ENCODE measurements at regions not wholly inside any gene's neighbourhood (a gene's known extent, or its start where the extent isn't known, plus 50 kb on each side); places are given as distances from the start of the nearest gene placed in this dataset.

- ChIA-PET POLR2A (interaction anchor here in 1 of 2 donors (0.6 kb wide), 1 partner anchor 708 kb away, joined by 5 read pairs; no protein-coding TSS in a partner anchor), CTCF (no interaction called here)
- no peak overlapping the region for H3K4me3 Mint-ChIP-seq
- no peaks in the 10 kb centered on the region for H3K36me3 Mint-ChIP-seq
- ATAC-seq (replicated peaks in 1 of 4) (no peak), DNase-seq (no peak)
- no peak overlapping the region for H3K27ac Mint-ChIP-seq
- Histone ChIP-seq H3K27ac (ENCODE audit: low read length) (no peak overlapping the region), H3K27me3 (replicated peaks in 1 of 2; ENCODE audit: control insufficient read depth in 2 of 2, extremely low read depth in 1 of 2, insufficient read depth in 2 of 2, low read length in 1 of 2) (no peaks in the 10 kb centered on the region), H3K4me1 (ENCODE audit: control insufficient read depth in 1 of 2, extremely low read depth in 1 of 2, insufficient read depth in 2 of 2, low read length in 2 of 2) (no peaks in the 10 kb centered on the region), H3K4me3 (ENCODE audit: control insufficient read depth in 1 of 2, extremely low read depth in 1 of 2, low read length in 1 of 2) (no peak overlapping the region), H3K9me3 (no peaks in the 10 kb centered on the region), H3K36me3 (ENCODE audit: control insufficient read depth in 2 of 2, extremely low read depth in 1 of 2, insufficient read depth in 1 of 2, low read length in 1 of 2) (no peaks in the 10 kb centered on the region)
- H3K9me3 Mint-ChIP-seq, result peaks cover 15 to 37% (median 16%) of the 10 kb centered on the region in 3 donors
- no peaks in the 10 kb centered on the region for H3K4me1 Mint-ChIP-seq
- no peaks in the 10 kb centered on the region for H3K27me3 Mint-ChIP-seq
These were observed 788.5 kb upstream of the LRRTM1 start for GRCh38 chr2:81093031-81093430.

DNA sequence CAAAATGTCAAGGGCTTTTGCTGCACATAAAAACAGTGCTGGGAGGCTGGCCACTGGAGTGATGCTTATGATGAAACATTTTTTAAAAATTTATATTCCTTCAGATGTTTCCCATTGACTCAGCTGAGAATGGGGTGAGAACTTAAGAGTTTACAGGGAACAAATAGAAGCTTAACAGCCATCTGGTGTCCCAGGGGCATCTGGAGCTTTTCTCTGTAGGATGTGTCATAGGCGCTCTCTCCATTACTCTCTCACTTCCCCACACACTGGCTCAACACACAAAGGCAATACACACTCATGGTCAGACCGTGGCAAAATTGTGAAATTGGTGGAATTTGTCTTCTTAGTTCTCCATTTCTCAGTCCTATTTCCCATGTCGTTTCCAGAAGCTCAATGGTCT, 783.1 kb upstream of the LRRTM1 start:
- H3K27ac Mint-ChIP-seq, result no peak overlapping the region

DNA sequence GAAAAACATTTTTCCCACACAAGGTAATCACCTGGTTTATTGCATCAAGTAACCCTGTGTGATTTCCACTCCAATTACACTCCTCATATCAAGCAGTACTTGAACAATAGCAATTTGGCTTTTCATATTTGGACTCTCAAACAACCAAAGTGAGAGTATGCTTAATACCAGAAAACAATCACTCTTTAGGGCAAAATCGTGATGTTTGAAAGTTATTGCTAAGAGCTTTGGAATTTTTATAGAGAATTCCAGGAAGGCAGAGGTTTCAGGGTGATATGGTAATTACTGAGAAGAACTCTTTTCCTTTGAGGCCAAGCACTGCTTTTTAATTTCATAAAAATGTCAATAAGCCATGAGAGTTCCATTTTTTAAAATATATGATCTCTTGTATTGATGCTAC, 779.5 kb upstream of the LRRTM1 start:
- peaks cover 8 to 39% (median 12%) of the 10 kb centered on the region in 3 donors for H3K9me3 Mint-ChIP-seq
- Histone ChIP-seq H3K4me3 (ENCODE audit: control insufficient read depth in 1 of 2, extremely low read depth in 1 of 2, low read length in 1 of 2) (no peak overlapping the region), H3K9me3 (no peaks in the 10 kb centered on the region), H3K27me3 (replicated peaks in 1 of 2; ENCODE audit: control insufficient read depth in 2 of 2, extremely low read depth in 1 of 2, insufficient read depth in 2 of 2, low read length in 1 of 2) (no peaks in the 10 kb centered on the region), H3K27ac (ENCODE audit: low read length) (no peak overlapping the region), H3K4me1 (ENCODE audit: control insufficient read depth in 1 of 2, extremely low read depth in 1 of 2, insufficient read depth in 2 of 2, low read length in 2 of 2) (no peaks in the 10 kb centered on the region), H3K36me3 (ENCODE audit: control insufficient read depth in 2 of 2, extremely low read depth in 1 of 2, insufficient read depth in 1 of 2, low read length in 1 of 2) (no peaks in the 10 kb centered on the region)
- H3K4me1 Mint-ChIP-seq, result no peaks in the 10 kb centered on the region
- ATAC-seq (replicated peaks in 1 of 4) (no peak), DNase-seq (no peak)
- no peaks in the 10 kb centered on the region for H3K27me3 Mint-ChIP-seq
- POLR2A ChIA-PET, result no interaction called here
- CTCF ChIA-PET, result no interaction called here
- H3K27ac Mint-ChIP-seq, result no peak overlapping the region
- no peak overlapping the region for H3K4me3 Mint-ChIP-seq
- H3K36me3 Mint-ChIP-seq, result no peaks in the 10 kb centered on the region
- WGBS (ENCODE audit: insufficient coverage), result no CpG with 5 or more reads among the region's 1 CpG

More for the DNA sequence above, 783.1 kb upstream of the LRRTM1 start:
- Histone ChIP-seq H3K4me3 (ENCODE audit: control insufficient read depth in 1 of 2, extremely low read depth in 1 of 2, low read length in 1 of 2) (no peak overlapping the region), H3K9me3 (no peaks in the 10 kb centered on the region), H3K36me3 (ENCODE audit: control insufficient read depth in 2 of 2, extremely low read depth in 1 of 2, insufficient read depth in 1 of 2, low read length in 1 of 2) (no peaks in the 10 kb centered on the region), H3K27me3 (replicated peaks in 1 of 2; ENCODE audit: control insufficient read depth in 2 of 2, extremely low read depth in 1 of 2, insufficient read depth in 2 of 2, low read length in 1 of 2) (no peaks in the 10 kb centered on the region), H3K27ac (ENCODE audit: low read length) (no peak overlapping the region), H3K4me1 (ENCODE audit: control insufficient read depth in 1 of 2, extremely low read depth in 1 of 2, insufficient read depth in 2 of 2, low read length in 2 of 2) (no peaks in the 10 kb centered on the region)
- H3K4me3 Mint-ChIP-seq, result no peak overlapping the region
- no peak for ATAC-seq (replicated peaks in 1 of 4)
- H3K4me1 Mint-ChIP-seq, result no peaks in the 10 kb centered on the region
- no peaks in the 10 kb centered on the region for H3K27me3 Mint-ChIP-seq
- ChIA-PET POLR2A (no interaction called here), CTCF (no interaction called here)
- H3K9me3 Mint-ChIP-seq, result peaks cover 10 to 30% (median 17%) of the 10 kb centered on the region in 3 donors
- no peaks in the 10 kb centered on the region for H3K36me3 Mint-ChIP-seq
- WGBS (ENCODE audit: insufficient coverage), result no CpG with 5 or more reads among the region's 3 CpGs
- no peak for DNase-seq

DNA sequence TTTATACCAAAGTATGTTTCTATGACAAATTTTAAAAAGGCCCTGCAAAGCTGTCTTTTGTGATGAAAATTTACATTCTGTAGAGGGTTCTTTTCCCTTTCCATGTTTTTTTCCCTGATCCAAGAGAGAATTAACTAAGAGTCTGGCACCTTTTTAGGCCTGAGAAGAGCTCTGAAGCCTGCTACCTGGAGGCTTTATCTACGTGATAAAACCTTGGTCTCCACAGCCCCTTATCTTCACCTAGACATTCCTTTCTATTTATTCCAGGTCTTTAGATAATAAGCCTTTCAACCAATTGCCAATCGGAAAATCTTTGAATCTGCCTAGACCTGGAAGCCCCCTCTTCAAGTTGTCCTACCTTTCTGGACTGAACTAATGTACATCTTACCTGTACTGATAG, 774.1 kb upstream of the LRRTM1 start:
- Histone ChIP-seq H3K9me3 (no peaks in the 10 kb centered on the region), H3K27me3 (replicated peaks in 1 of 2; ENCODE audit: control insufficient read depth in 2 of 2, extremely low read depth in 1 of 2, insufficient read depth in 2 of 2, low read length in 1 of 2) (no peaks in the 10 kb centered on the region), H3K4me1 (ENCODE audit: control insufficient read depth in 1 of 2, extremely low read depth in 1 of 2, insufficient read depth in 2 of 2, low read length in 2 of 2) (no peaks in the 10 kb centered on the region), H3K27ac (ENCODE audit: low read length) (no peak overlapping the region), H3K4me3 (ENCODE audit: control insufficient read depth in 1 of 2, extremely low read depth in 1 of 2, low read length in 1 of 2) (no peak overlapping the region), H3K36me3 (ENCODE audit: control insufficient read depth in 2 of 2, extremely low read depth in 1 of 2, insufficient read depth in 1 of 2, low read length in 1 of 2) (no peaks in the 10 kb centered on the region)
- DNase-seq (no peak), ATAC-seq (replicated peaks in 1 of 4) (no peak)
- WGBS (ENCODE audit: insufficient coverage), result 83% methylated on average over 1 of the region's 2 CpGs
- H3K27me3 Mint-ChIP-seq, result no peaks in the 10 kb centered on the region
- H3K9me3 Mint-ChIP-seq, result peaks cover 14 to 36% (median 19%) of the 10 kb centered on the region in 3 donors
- CTCF ChIA-PET, result no interaction called here
- H3K4me3 Mint-ChIP-seq, result no peak overlapping the region
- no peaks in the 10 kb centered on the region for H3K4me1 Mint-ChIP-seq
- POLR2A ChIA-PET, result no interaction called here
- no peak overlapping the region for H3K27ac Mint-ChIP-seq
- no peaks in the 10 kb centered on the region for H3K36me3 Mint-ChIP-seq

GRCh38 chr2:81078102-81078501, 773.5 kb upstream of the LRRTM1 start:
- Histone ChIP-seq H3K4me1 (ENCODE audit: control insufficient read depth in 1 of 2, extremely low read depth in 1 of 2, insufficient read depth in 2 of 2, low read length in 2 of 2) (no peaks in the 10 kb centered on the region), H3K27ac (ENCODE audit: low read length) (no peak overlapping the region), H3K27me3 (replicated peaks in 1 of 2; ENCODE audit: control insufficient read depth in 2 of 2, extremely low read depth in 1 of 2, insufficient read depth in 2 of 2, low read length in 1 of 2) (no peaks in the 10 kb centered on the region), H3K4me3 (ENCODE audit: control insufficient read depth in 1 of 2, extremely low read depth in 1 of 2, low read length in 1 of 2) (no peak overlapping the region), H3K36me3 (ENCODE audit: control insufficient read depth in 2 of 2, extremely low read depth in 1 of 2, insufficient read depth in 1 of 2, low read length in 1 of 2) (no peaks in the 10 kb centered on the region), H3K9me3 (no peaks in the 10 kb centered on the region)
- Mint-ChIP-seq H3K27me3 (no peaks in the 10 kb centered on the region), H3K36me3 (no peaks in the 10 kb centered on the region), H3K27ac (no peak overlapping the region), H3K4me3 (no peak overlapping the region), H3K4me1 (no peaks in the 10 kb centered on the region), H3K9me3 (peaks cover 14 to 33% (median 17%) of the 10 kb centered on the region in 3 donors)
- no CpG with 5 or more reads among the region's 4 CpGs for WGBS (ENCODE audit: insufficient coverage)
- POLR2A ChIA-PET, result no interaction called here
- CTCF ChIA-PET, result no interaction called here
- ATAC-seq (replicated peaks in 1 of 4) (no peak), DNase-seq (no peak)

- no peaks in the 10 kb centered on the region for H3K36me3 ChIP-seq (ENCODE audit: control insufficient read depth in 2 of 2, extremely low read depth in 1 of 2, insufficient read depth in 1 of 2, low read length in 1 of 2)
- Mint-ChIP-seq H3K4me1 (no peaks in the 10 kb centered on the region), H3K36me3 (no peaks in the 10 kb centered on the region), H3K4me3 (no peak overlapping the region), H3K9me3 (peaks cover 14 to 30% (median 16%) of the 10 kb centered on the region in 3 donors), H3K27me3 (no peaks in the 10 kb centered on the region), H3K27ac (no peak overlapping the region)
- DNase-seq (no peak), ATAC-seq (replicated peaks in 1 of 4) (no peak)
- H3K27me3 ChIP-seq (replicated peaks in 1 of 2; ENCODE audit: control insufficient read depth in 2 of 2, extremely low read depth in 1 of 2, insufficient read depth in 2 of 2, low read length in 1 of 2), result no peaks in the 10 kb centered on the region
- WGBS (ENCODE audit: insufficient coverage), result 83% methylated on average over 2 of the region's 5 CpGs
- no peak overlapping the region for H3K4me3 ChIP-seq (ENCODE audit: control insufficient read depth in 1 of 2, extremely low read depth in 1 of 2, low read length in 1 of 2)
- POLR2A ChIA-PET, result no interaction called here
- H3K4me1 ChIP-seq (ENCODE audit: control insufficient read depth in 1 of 2, extremely low read depth in 1 of 2, insufficient read depth in 2 of 2, low read length in 2 of 2), result no peaks in the 10 kb centered on the region
- CTCF ChIA-PET, result no interaction called here
- H3K9me3 ChIP-seq, result no peaks in the 10 kb centered on the region
- H3K27ac ChIP-seq (ENCODE audit: low read length), result no peak overlapping the region
These were observed 772.8 kb upstream of the LRRTM1 start for GRCh38 chr2:81077396-81077795.

GRCh38 chr2:81073412-81073811, 768.9 kb upstream of the LRRTM1 start:
- H3K9me3 ChIP-seq, result no peaks in the 10 kb centered on the region
- Mint-ChIP-seq H3K9me3 (peaks cover 10 to 16% (median 11%) of the 10 kb centered on the region in 3 donors), H3K4me3 (no peak overlapping the region), H3K27me3 (no peaks in the 10 kb centered on the region), H3K36me3 (no peaks in the 10 kb centered on the region), H3K27ac (no peak overlapping the region), H3K4me1 (no peaks in the 10 kb centered on the region)
- no peaks in the 10 kb centered on the region for H3K27me3 ChIP-seq (replicated peaks in 1 of 2; ENCODE audit: control insufficient read depth in 2 of 2, extremely low read depth in 1 of 2, insufficient read depth in 2 of 2, low read length in 1 of 2)
- H3K4me1 ChIP-seq (ENCODE audit: control insufficient read depth in 1 of 2, extremely low read depth in 1 of 2, insufficient read depth in 2 of 2, low read length in 2 of 2), result no peaks in the 10 kb centered on the region
- POLR2A ChIA-PET, result no interaction called here
- CTCF ChIA-PET, result no interaction called here
- H3K27ac ChIP-seq (ENCODE audit: low read length), result no peak overlapping the region
- no peaks in the 10 kb centered on the region for H3K36me3 ChIP-seq (ENCODE audit: control insufficient read depth in 2 of 2, extremely low read depth in 1 of 2, insufficient read depth in 1 of 2, low read length in 1 of 2)
- no peak overlapping the region for H3K4me3 ChIP-seq (ENCODE audit: control insufficient read depth in 1 of 2, extremely low read depth in 1 of 2, low read length in 1 of 2)
- no peak for ATAC-seq (replicated peaks in 1 of 4)
- WGBS (ENCODE audit: insufficient coverage), result no CpG with 5 or more reads among the region's 1 CpG
- DNase-seq, result no peak
